ACC112 (cell line): ENCODE measurements at regions not wholly inside any gene's neighbourhood (a gene's known extent, or its start where the extent isn't known, plus 50 kb on each side); places are given as distances from the start of the nearest gene placed in this dataset.
"Not testable (repeated sequence)": the region's sequence is repeated elsewhere in the genome, so short reads cannot be mapped to it uniquely, and the experiment has no call there.

ENCODE experiments used
- H2AFZ ChIP-seq: fragments of 200-600 bp; sonication (generic); one replicate; pipeline ENCODE4 v1.6.0; 2017; ENCODE audit warnings: antibody characterized with exemption, low read length; ENCODE audit not compliant: unreplicated experiment
- H3K27ac ChIP-seq: fragments of 200-600 bp; sonication (generic); 2 replicates; pipeline ENCODE4 v1.5.1; 2014; ENCODE audit warnings: low read depth, mild to moderate bottlenecking, antibody characterized with exemption, low read length, moderate library complexity
- H3K27me3 ChIP-seq: fragments of 200-600 bp; sonication (generic); 2 replicates; pipeline ENCODE4 v1.6.1; 2014; ENCODE audit warnings: mild to moderate bottlenecking, antibody characterized with exemption, low read length, moderate library complexity, mixed read lengths; ENCODE audit not compliant: insufficient read depth
- H3K36me3 ChIP-seq: fragments of 200-600 bp; sonication (generic); 2 replicates; pipeline ENCODE4 v1.6.1; 2016; ENCODE audit warnings: mild to moderate bottlenecking, antibody characterized with exemption, low read length, moderate library complexity, mixed read lengths; ENCODE audit not compliant: insufficient read depth
- H3K4me1 ChIP-seq: fragments of 200-600 bp; sonication (generic); one replicate; pipeline ENCODE4 v1.6.1; 2016; ENCODE audit warnings: low read length, mixed read lengths; ENCODE audit not compliant: insufficient read depth, unreplicated experiment, control insufficient read depth
- H3K4me3 ChIP-seq: fragments of 200-600 bp; sonication (generic); 2 replicates; pipeline ENCODE4 v1.5.1; 2014; ENCODE audit warnings: mild to moderate bottlenecking, low read depth, low read length
- H3K79me2 ChIP-seq: fragments of 200-600 bp; sonication (generic); one replicate; pipeline ENCODE4 v1.6.0; 2016; ENCODE audit warnings: low read length; ENCODE audit not compliant: control insufficient read depth, unreplicated experiment, insufficient read depth

- Histone ChIP-seq H3K79me2 (no peaks in the 10 kb centered on the region), H3K4me1 (no peaks in the 10 kb centered on the region), H3K4me3 (no peak overlapping the region), H3K27ac (no peak overlapping the region), H3K36me3 (no peaks in the 10 kb centered on the region), H3K27me3 (no peaks in the 10 kb centered on the region), H2AFZ (no peak overlapping the region)
These were observed 1389.3 kb downstream of the CDY2B start for GRCh38 chrY:16490706-16491105.

DNA sequence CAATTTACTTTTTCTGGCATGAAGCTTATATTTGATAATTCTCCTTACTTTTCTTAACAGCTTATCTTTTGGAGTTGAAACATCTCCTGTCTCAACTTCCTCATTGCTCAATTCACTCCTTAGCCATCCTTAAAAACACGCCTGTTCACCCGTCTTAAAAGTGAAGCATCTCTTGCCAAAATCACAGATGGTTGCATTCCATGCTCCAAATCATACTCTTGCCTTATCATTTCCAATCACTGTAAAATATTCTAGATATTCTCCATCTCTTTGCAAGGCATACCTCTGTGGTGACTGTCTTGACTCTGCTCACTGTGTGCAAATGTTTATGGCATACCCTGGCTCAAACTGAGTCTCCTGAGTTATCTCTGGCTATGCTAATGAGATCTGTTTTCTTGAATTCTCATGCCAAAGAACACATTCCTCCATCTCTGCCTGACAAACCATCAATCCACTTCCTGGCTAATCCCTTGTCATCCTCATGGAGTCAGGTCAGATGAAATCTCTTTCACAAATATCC, 1393.3 kb downstream of the CDY2B start:
- H3K36me3 ChIP-seq: no peaks in the 10 kb centered on the region
- no peaks in the 10 kb centered on the region for H3K79me2 ChIP-seq
- H3K4me3 ChIP-seq: no peak overlapping the region
- no peak overlapping the region for H2AFZ ChIP-seq
- H3K4me1 ChIP-seq: no peaks in the 10 kb centered on the region
- no peak overlapping the region for H3K27ac ChIP-seq
- H3K27me3 ChIP-seq: no peaks in the 10 kb centered on the region

- H3K79me2 ChIP-seq: no peaks in the 10 kb centered on the region
- H3K4me1 ChIP-seq: no peaks in the 10 kb centered on the region
- no peaks in the 10 kb centered on the region for H3K27me3 ChIP-seq
- no peaks in the 10 kb centered on the region for H3K36me3 ChIP-seq
- no peak overlapping the region for H3K27ac ChIP-seq
- no peak overlapping the region for H3K4me3 ChIP-seq
- H2AFZ ChIP-seq: no peak overlapping the region
These were observed 1400.0 kb downstream of the CDY2B start for GRCh38 chrY:16480031-16480430.

GRCh38 chrY:16474053-16474452, 1406.0 kb downstream of the CDY2B start:
- H3K36me3 ChIP-seq: no peaks in the 10 kb centered on the region
- no peaks in the 10 kb centered on the region for H3K27me3 ChIP-seq
- H3K27ac ChIP-seq: no peak overlapping the region
- no peaks in the 10 kb centered on the region for H3K4me1 ChIP-seq
- no peaks in the 10 kb centered on the region for H3K79me2 ChIP-seq
- no peak overlapping the region for H2AFZ ChIP-seq
- no peak overlapping the region for H3K4me3 ChIP-seq

- Histone ChIP-seq H3K36me3 (no peaks in the 10 kb centered on the region), H3K27ac (no peak overlapping the region), H2AFZ (no peak overlapping the region), H3K4me3 (no peak overlapping the region), H3K79me2 (no peaks in the 10 kb centered on the region), H3K27me3 (no peaks in the 10 kb centered on the region), H3K4me1 (no peaks in the 10 kb centered on the region)
These were observed 1425.2 kb downstream of the CDY2B start for GRCh38 chrY:16454799-16455198.

DNA sequence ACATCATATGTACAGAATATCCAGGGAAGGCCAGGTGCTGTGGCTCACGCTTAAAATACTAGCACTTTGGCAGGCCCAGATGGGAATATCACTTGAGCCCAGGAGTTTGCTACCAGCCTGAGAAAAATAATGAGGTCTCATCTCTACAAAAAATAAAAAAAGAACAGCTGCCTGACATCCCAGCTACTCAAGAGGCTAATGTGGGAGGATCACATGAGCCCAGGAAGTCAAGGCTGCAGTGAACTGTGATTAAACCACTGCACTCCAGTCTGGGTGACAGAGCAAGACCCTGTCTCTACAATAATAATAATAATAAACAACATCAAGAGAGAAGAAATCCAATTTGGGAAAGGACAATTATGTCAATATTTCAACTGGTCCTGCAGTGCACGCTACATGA, 1433.9 kb downstream of the CDY2B start:
- Histone ChIP-seq H3K27ac (no peak overlapping the region), H2AFZ (no peak overlapping the region)

DNA sequence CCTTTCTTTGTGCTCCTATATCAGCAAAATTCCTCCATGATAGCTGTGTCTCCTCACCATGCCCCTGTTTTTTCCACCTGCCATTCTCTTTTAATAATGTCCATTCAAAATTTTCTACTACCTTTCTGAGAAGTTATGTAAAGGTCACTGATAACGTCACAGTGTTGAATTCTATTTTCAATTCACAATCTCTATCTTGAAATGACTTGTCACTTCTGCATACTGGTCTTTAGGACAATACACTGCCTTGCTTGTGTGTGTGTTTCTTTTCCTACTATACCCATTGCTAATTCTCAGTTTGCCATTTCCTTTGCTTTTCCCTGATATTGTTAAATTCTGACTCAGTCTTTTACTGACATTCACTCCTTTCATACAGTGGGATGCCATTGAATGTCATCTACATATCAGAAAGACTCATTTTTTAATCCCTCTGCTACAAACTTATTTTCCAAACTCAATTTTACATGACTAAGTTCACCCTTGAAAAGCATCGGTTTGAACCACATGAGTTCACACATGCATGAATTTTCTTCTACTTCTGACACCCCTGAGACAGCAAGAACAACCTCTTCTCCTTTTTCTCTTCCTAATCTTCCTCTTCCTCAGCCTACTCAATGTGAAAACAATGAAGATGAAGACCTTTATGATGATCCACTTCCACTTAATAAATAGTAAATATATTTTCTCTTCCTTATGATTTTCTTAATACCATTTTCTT, 1470.7 kb downstream of the CDY2B start:
- not testable (repeated sequence) for H3K4me3 ChIP-seq, H2AFZ ChIP-seq, H3K27me3 ChIP-seq, H3K36me3 ChIP-seq, H3K79me2 ChIP-seq, H3K27ac ChIP-seq, H3K4me1 ChIP-seq

More for the DNA sequence above, 1433.9 kb downstream of the CDY2B start:
- Histone ChIP-seq H3K4me3 (no peak overlapping the region), H3K27me3 (no peaks in the 10 kb centered on the region), H3K36me3 (no peaks in the 10 kb centered on the region), H3K79me2 (no peaks in the 10 kb centered on the region), H3K4me1 (no peaks in the 10 kb centered on the region)

GRCh38 chrY:16379458-16379857, 1500.6 kb downstream of the CDY2B start:
- H3K4me3 ChIP-seq, H2AFZ ChIP-seq, H3K27me3 ChIP-seq, H3K27ac ChIP-seq, H3K79me2 ChIP-seq, H3K36me3 ChIP-seq, H3K4me1 ChIP-seq: not testable (repeated sequence)

GRCh38 chrY:16341592-16341991, 1538.4 kb downstream of the CDY2B start:
- H3K27ac ChIP-seq, H3K27me3 ChIP-seq, H2AFZ ChIP-seq, H3K79me2 ChIP-seq, H3K4me3 ChIP-seq, H3K4me1 ChIP-seq, H3K36me3 ChIP-seq: not testable (repeated sequence)

- not testable (repeated sequence) for H3K4me3 ChIP-seq, H3K27ac ChIP-seq, H3K36me3 ChIP-seq, H3K27me3 ChIP-seq, H2AFZ ChIP-seq, H3K79me2 ChIP-seq, H3K4me1 ChIP-seq
These were observed 1549.8 kb downstream of the CDY2B start for GRCh38 chrY:16330032-16330758.
